ENCODE measurements at regions not wholly inside any gene's neighbourhood (a gene's known extent, or its start where the extent isn't known, plus 50 kb on each side); places are given as distances from the start of the nearest gene placed in this dataset.

DNA sequence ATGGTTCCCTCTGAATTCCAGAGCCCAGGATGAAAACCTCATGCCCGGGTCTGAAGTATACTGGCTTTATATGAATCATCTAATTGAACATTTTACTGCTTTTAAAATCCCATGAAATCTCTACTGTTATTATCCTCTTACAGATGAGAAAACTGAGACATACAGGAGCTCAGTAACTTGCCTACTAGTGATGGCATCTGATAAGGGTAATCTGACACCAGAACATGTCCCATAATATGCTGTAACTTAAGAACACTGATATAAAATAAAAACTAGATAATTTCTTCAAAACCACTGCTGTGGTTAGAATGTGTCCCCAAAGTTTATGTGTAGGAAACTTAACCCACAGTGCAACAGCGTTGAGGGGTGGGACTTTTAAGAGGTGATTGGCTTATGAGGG lies 219.6 kb upstream of the TMTC1 start:
- Histone ChIP-seq H3K4me3 (replicated peaks; ENCODE audit: low read depth, low read length) (no peak overlapping the region), H3K27me3 (replicated peaks; ENCODE audit: control insufficient read depth, insufficient read depth, low read length) (no peaks in the 10 kb centered on the region), H3K36me3 (ENCODE audit: control insufficient read depth, insufficient read depth, low read length) (no peaks in the 10 kb centered on the region)
- DNase-seq (ENCODE audit: extremely low read depth, insufficient read length), result no peak
- TF ChIP-seq, protein P1, sequence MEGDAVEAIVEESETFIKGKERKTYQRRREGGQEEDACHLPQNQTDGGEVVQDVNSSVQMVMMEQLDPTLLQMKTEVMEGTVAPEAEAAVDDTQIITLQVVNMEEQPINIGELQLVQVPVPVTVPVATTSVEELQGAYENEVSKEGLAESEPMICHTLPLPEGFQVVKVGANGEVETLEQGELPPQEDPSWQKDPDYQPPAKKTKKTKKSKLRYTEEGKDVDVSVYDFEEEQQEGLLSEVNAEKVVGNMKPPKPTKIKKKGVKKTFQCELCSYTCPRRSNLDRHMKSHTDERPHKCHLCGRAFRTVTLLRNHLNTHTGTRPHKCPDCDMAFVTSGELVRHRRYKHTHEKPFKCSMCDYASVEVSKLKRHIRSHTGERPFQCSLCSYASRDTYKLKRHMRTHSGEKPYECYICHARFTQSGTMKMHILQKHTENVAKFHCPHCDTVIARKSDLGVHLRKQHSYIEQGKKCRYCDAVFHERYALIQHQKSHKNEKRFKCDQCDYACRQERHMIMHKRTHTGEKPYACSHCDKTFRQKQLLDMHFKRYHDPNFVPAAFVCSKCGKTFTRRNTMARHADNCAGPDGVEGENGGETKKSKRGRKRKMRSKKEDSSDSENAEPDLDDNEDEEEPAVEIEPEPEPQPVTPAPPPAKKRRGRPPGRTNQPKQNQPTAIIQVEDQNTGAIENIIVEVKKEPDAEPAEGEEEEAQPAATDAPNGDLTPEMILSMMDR (IDR thresholded peaks at IDR 0.05; ENCODE audit: insufficient read depth, low read length, poor library complexity, severe bottlenecking), result no peak

DNA sequence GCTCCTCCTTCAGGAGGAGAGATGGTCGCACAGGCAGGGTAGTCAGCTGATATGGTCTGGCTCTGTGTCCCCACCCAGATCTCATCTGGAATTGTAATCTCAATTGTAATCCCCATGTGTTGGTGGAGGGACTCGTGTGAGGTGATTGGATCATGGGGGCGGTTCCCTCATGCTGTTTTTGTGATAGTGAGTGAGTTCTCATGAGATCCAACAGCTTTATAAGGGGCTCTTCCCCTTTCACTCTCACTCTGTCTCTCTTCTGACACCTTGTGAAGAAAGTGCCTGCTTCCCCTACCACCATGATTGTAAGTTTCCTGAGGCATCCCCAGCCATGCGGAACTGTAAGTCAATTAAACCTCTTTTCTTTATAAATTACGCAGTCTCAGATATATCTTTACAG lies 218.9 kb upstream of the TMTC1 start:
- H3K27me3 ChIP-seq (replicated peaks; ENCODE audit: control insufficient read depth, insufficient read depth, low read length), result no peaks in the 10 kb centered on the region
- no peaks in the 10 kb centered on the region for H3K36me3 ChIP-seq (ENCODE audit: control insufficient read depth, insufficient read depth, low read length)
- DNase-seq (ENCODE audit: extremely low read depth, insufficient read length), result no peak
- no peak overlapping the region for H3K4me3 ChIP-seq (replicated peaks; ENCODE audit: low read depth, low read length)
- TF ChIP-seq, protein P1 (IDR thresholded peaks at IDR 0.05; ENCODE audit: insufficient read depth, low read length, poor library complexity, severe bottlenecking), result no peak

DNA sequence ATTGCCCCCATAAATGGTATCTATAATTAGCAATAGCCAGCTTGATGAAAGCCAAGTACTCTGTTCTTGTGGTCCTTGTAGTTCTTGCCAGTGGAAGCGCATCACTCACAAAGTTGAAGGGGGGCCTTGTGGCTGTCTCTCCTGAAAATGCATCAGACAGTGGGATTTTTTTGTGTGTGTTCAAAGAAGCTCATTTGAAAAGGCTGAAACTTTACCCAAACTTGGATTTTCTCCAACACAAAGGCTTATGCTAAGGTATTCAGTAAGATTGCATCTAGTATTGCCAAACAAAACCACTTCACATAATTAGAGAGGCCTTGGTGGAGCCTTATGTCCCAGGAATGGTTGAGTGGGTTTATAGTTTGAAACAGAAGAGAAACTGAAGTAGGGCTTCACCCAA lies 216.7 kb upstream of the TMTC1 start:
- TF ChIP-seq, protein P1 (IDR thresholded peaks at IDR 0.05; ENCODE audit: insufficient read depth, low read length, poor library complexity, severe bottlenecking), result no peak
- no peak overlapping the region for H3K4me3 ChIP-seq (replicated peaks; ENCODE audit: low read depth, low read length)
- DNase-seq (ENCODE audit: extremely low read depth, insufficient read length), result no peak
- no peaks in the 10 kb centered on the region for H3K27me3 ChIP-seq (replicated peaks; ENCODE audit: control insufficient read depth, insufficient read depth, low read length)
- no peaks in the 10 kb centered on the region for H3K36me3 ChIP-seq (ENCODE audit: control insufficient read depth, insufficient read depth, low read length)

DNA sequence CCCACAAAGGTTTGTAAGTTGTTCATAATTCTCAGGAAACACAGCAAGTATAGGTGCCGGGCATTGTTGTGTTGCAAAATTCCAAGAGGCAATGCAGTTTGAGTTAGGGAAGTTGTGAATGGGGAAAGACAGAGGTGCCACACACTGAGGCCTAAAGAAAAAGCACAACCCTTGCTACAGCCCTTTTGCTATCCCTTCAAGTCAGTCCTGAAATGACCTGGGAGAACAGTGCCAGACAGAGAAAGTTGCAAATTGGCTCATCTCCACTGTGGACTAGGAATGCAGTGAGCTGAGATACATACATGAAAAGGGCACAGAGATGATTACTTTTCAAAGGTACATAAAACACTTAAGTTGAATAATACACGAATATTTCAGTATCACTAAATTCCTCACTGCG lies 213.3 kb upstream of the TMTC1 start:
- Histone ChIP-seq H3K4me3 (replicated peaks; ENCODE audit: low read depth, low read length) (no peak overlapping the region), H3K36me3 (ENCODE audit: control insufficient read depth, insufficient read depth, low read length) (no peaks in the 10 kb centered on the region), H3K27me3 (replicated peaks; ENCODE audit: control insufficient read depth, insufficient read depth, low read length) (no peaks in the 10 kb centered on the region)
- DNase-seq (ENCODE audit: extremely low read depth, insufficient read length), result no peak
- TF ChIP-seq, protein P1 (IDR thresholded peaks at IDR 0.05; ENCODE audit: insufficient read depth, low read length, poor library complexity, severe bottlenecking), result no peak

DNA sequence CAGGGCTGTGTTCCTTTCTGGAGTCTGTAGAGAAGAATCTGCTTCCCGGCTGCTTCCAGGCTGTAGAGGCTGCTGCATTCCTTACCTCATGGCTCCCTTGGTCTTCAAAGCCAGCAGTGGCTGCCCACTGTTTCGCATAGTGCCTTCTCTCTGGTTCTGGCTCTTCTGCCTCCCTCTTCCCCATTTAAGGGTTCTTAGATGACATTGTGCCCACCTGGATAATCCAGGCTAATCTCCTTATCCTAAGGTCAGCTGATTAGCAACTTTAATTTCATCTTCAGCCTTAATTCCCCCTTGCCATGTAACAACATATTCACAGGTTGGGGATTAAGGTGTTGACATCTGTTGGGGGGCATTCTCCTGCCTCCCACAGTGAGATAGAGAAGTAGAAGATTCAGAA lies 208.6 kb upstream of the TMTC1 start:
- no peak for DNase-seq (ENCODE audit: extremely low read depth, insufficient read length)
- H3K36me3 ChIP-seq (ENCODE audit: control insufficient read depth, insufficient read depth, low read length), result no peaks in the 10 kb centered on the region
- no peaks in the 10 kb centered on the region for H3K27me3 ChIP-seq (replicated peaks; ENCODE audit: control insufficient read depth, insufficient read depth, low read length)
- H3K4me3 ChIP-seq (replicated peaks; ENCODE audit: low read depth, low read length), result no peak overlapping the region
- TF ChIP-seq, protein P1 (IDR thresholded peaks at IDR 0.05; ENCODE audit: insufficient read depth, low read length, poor library complexity, severe bottlenecking), result no peak

DNA sequence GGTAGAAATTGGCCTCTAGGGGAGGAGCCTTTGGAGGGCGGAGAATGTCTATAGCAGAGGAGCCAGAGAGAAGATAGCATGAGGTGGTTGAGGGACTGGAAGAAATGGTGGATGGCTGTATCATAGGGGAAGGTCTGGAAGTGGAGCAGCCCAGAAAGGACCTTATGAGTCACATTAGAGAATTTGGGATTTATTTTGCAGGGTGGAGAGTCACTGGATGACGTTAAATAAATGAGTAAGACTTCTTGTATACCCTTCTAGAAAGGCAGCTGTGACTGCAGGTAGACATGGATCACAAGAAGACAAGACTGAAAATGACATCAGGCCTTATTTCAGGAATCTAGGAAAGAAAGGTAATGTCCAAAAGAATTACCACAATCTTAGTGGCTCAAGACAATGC lies 208.2 kb upstream of the TMTC1 start:
- Histone ChIP-seq H3K36me3 (ENCODE audit: control insufficient read depth, insufficient read depth, low read length) (no peaks in the 10 kb centered on the region), H3K4me3 (replicated peaks; ENCODE audit: low read depth, low read length) (no peak overlapping the region), H3K27me3 (replicated peaks; ENCODE audit: control insufficient read depth, insufficient read depth, low read length) (no peaks in the 10 kb centered on the region)
- TF ChIP-seq, protein P1 (IDR thresholded peaks at IDR 0.05; ENCODE audit: insufficient read depth, low read length, poor library complexity, severe bottlenecking), result no peak
- DNase-seq (ENCODE audit: extremely low read depth, insufficient read length), result no peak
